Transverse colon (tissue), 4 donors: ENCODE measurements at regions not wholly inside any gene's neighbourhood (a gene's known extent, or its start where the extent isn't known, plus 50 kb on each side); places are given as distances from the start of the nearest gene placed in this dataset.
"Not testable (repeated sequence)": the region's sequence is repeated elsewhere in the genome, so short reads cannot be mapped to it uniquely, and the experiment has no call there.

Source experiments
- EP300 ChIP-seq: sonication (generic); formaldehyde crosslinking; IDR thresholded peaks from one replicate; pipeline ENCODE4 v1.6.1; 2017; ENCODE audit warnings: antibody characterized with exemption, low read depth
- POLR2AphosphoS5 ChIP-seq, 3 donors: sonication (generic); formaldehyde crosslinking; IDR thresholded peaks; one replicate each; pipeline ENCODE4 v1.6.1; 2016; ENCODE audit warnings: antibody characterized with exemption in 3 of 3
- TF ChIP-seq, protein P1 (sequence below), 5 experiments: fragments of 200-600 bp in 3 of 5; fragments of 450-650 bp in 2 of 5; sonication (generic) in 3 of 5; IDR thresholded peaks; 1 replicate in 2 of 5; 2 replicates in 3 of 5; pipeline ENCODE4 v1.5.1; 2016 to 2017; ENCODE audit warnings: antibody characterized with exemption in 5 of 5, inconsistent platforms in 3 of 5, mild to moderate bottlenecking in 2 of 5, moderate library complexity in 1 of 5

DNA sequence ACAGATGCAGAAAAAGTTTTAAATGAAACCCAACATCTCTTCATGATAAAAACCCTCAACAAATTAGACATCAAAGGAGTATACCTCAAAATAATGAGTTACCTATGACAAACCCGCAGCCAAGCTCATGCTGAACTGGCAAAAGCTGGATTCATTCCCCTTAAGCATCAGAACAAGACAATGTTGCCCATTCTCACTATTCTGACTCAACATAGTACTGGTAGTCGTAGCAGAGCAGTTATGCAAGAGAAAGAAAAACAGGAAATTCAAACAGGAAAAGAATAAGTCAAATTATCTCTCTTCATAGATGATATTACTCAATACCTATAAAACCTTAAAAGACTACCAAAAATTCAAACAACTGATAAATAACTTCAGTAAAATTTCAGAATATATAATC, 115.0 kb downstream of the LIMS4 start:
- TF ChIP-seq, protein P1, sequence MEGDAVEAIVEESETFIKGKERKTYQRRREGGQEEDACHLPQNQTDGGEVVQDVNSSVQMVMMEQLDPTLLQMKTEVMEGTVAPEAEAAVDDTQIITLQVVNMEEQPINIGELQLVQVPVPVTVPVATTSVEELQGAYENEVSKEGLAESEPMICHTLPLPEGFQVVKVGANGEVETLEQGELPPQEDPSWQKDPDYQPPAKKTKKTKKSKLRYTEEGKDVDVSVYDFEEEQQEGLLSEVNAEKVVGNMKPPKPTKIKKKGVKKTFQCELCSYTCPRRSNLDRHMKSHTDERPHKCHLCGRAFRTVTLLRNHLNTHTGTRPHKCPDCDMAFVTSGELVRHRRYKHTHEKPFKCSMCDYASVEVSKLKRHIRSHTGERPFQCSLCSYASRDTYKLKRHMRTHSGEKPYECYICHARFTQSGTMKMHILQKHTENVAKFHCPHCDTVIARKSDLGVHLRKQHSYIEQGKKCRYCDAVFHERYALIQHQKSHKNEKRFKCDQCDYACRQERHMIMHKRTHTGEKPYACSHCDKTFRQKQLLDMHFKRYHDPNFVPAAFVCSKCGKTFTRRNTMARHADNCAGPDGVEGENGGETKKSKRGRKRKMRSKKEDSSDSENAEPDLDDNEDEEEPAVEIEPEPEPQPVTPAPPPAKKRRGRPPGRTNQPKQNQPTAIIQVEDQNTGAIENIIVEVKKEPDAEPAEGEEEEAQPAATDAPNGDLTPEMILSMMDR (IDR thresholded peaks at IDR 0.05), result not testable (repeated sequence)
- TF ChIP-seq EP300; POLR2AphosphoS5 (IDR thresholded peaks at IDR 0.05): not testable (repeated sequence)
